WTC11 (cell line): ENCODE measurements at regions not wholly inside any gene's neighbourhood (a gene's known extent, or its start where the extent isn't known, plus 50 kb on each side); places are given as distances from the start of the nearest gene placed in this dataset.

ENCODE experiments used
- ATAC-seq: fragments of 200-7000 bp; cut with Tn5 transposase; 2 replicates; pipeline ENCODE4 v1.10.0; 2021; ENCODE audit warnings: mild to moderate bottlenecking, moderate library complexity
- CTCF ChIA-PET: fragments of 300-600 bp; sonication (Branson Sonifier 250); formaldehyde crosslinking; loops from one replicate; lab custom pipeline; 2021; ENCODE audit warnings: antibody characterized with exemption; lab: Charles Lee
- POLR2A ChIA-PET: fragments of 350-600 bp; sonication (Branson Sonifier 250); formaldehyde crosslinking; loops from one replicate; lab custom pipeline; 2021; ENCODE audit warnings: antibody characterized with exemption; lab: Charles Lee
- DNase-seq: peaks from one replicate; pipeline ENCODE4 v3.0.0; 2021; ENCODE audit warnings: low spot score
- H3K27ac Mint-ChIP-seq: 2 replicates; pipeline ENCODE4 v1.8.0; 2021; ENCODE audit warnings: mixed read lengths
- H3K27me3 Mint-ChIP-seq: 2 replicates; pipeline ENCODE4 v1.8.0; 2021; ENCODE audit warnings: low read depth, mild to moderate bottlenecking, moderate library complexity, mixed read lengths
- H3K36me3 Mint-ChIP-seq: 2 replicates; pipeline ENCODE4 v1.8.0; 2021; ENCODE audit warnings: mixed read lengths
- H3K4me1 Mint-ChIP-seq: 2 replicates; pipeline ENCODE4 v1.8.0; 2022; ENCODE audit warnings: mixed read lengths
- H3K4me3 Mint-ChIP-seq: 2 replicates; pipeline ENCODE4 v1.8.0; 2021; ENCODE audit warnings: mild to moderate bottlenecking, moderate library complexity, mixed read lengths
- H3K9me3 Mint-ChIP-seq: 2 replicates; pipeline ENCODE4 v1.8.0; 2021; ENCODE audit warnings: mixed read lengths
- ARID4B ChIP-seq: sonication (generic); formaldehyde crosslinking; IDR thresholded peaks from 2 replicates; pipeline ENCODE4 v1.8.0; 2023; ENCODE audit warnings: missing genetic modification reagents, mild to moderate bottlenecking, borderline replicate concordance
- ATF3 ChIP-seq: sonication (generic); formaldehyde crosslinking; conservative IDR thresholded peaks from 2 replicates; pipeline ENCODE4 v1.8.1; 2022; ENCODE audit warnings: mild to moderate bottlenecking, missing genetic modification reagents
- CDX4 ChIP-seq: fragments of 250-450 bp; sonication (Bioruptor Pico); IDR thresholded peaks from 2 replicates; pipeline ENCODE4 v1.9.0; 2021; ENCODE audit warnings: moderate library complexity, mild to moderate bottlenecking, inconsistent platforms, borderline replicate concordance
- CREM ChIP-seq: sonication (generic); formaldehyde crosslinking; IDR thresholded peaks from 2 replicates; pipeline ENCODE4 v1.8.1; 2022; ENCODE audit warnings: mild to moderate bottlenecking, missing genetic modification reagents, moderate library complexity
- FOXP1 ChIP-seq: sonication (generic); formaldehyde crosslinking; IDR thresholded peaks from 2 replicates; pipeline ENCODE4 v1.8.0; 2022; ENCODE audit warnings: missing genetic modification reagents, mild to moderate bottlenecking, moderate library complexity, borderline replicate concordance
- GABPB1 ChIP-seq: sonication (generic); formaldehyde crosslinking; IDR thresholded peaks from 2 replicates; pipeline ENCODE4 v1.8.1; 2023; ENCODE audit warnings: mild to moderate bottlenecking, missing genetic modification reagents
- GRHL2 ChIP-seq: fragments of 250-450 bp; sonication (Bioruptor Pico); IDR thresholded peaks from 2 replicates; pipeline ENCODE4 v1.8.0; 2022; ENCODE audit warnings: mild to moderate bottlenecking, moderate library complexity; ENCODE audit not compliant: insufficient replicate concordance, severe bottlenecking
- IRF2 ChIP-seq: sonication (generic); formaldehyde crosslinking; IDR thresholded peaks from 2 replicates; pipeline ENCODE4 v1.8.0; 2022; ENCODE audit warnings: low read depth, missing genetic modification reagents, borderline replicate concordance
- JAZF1 ChIP-seq: fragments of 250-450 bp; sonication (Bioruptor Pico); IDR thresholded peaks from 2 replicates; pipeline ENCODE4 v1.9.0; 2021; ENCODE audit warnings: moderate library complexity, mild to moderate bottlenecking, inconsistent platforms
- JUN ChIP-seq: sonication (generic); formaldehyde crosslinking; IDR thresholded peaks from 2 replicates; pipeline ENCODE4 v1.8.0; 2023; ENCODE audit warnings: mild to moderate bottlenecking, missing genetic modification reagents
- RELA ChIP-seq: sonication (generic); formaldehyde crosslinking; IDR thresholded peaks from 2 replicates; pipeline ENCODE4 v1.8.1; 2022; ENCODE audit warnings: missing genetic modification reagents, mild to moderate bottlenecking, borderline replicate concordance
- RORB ChIP-seq: fragments of 250-450 bp; sonication (Bioruptor Pico); IDR thresholded peaks from 2 replicates; pipeline ENCODE4 v1.9.0; 2021; ENCODE audit warnings: mild to moderate bottlenecking
- SMAD3 ChIP-seq: sonication (generic); formaldehyde crosslinking; IDR thresholded peaks from 2 replicates; pipeline ENCODE4 v1.8.0; 2022; ENCODE audit warnings: missing genetic modification reagents, mild to moderate bottlenecking, borderline replicate concordance
- TCF7 ChIP-seq: sonication (generic); formaldehyde crosslinking; IDR thresholded peaks from 2 replicates; pipeline ENCODE4 v1.8.0; 2022; ENCODE audit warnings: mild to moderate bottlenecking, low read depth, missing genetic modification reagents, moderate library complexity
- TEAD4 ChIP-seq: sonication (generic); formaldehyde crosslinking; IDR thresholded peaks from 2 replicates; pipeline ENCODE4 v1.8.0; 2022; ENCODE audit warnings: mild to moderate bottlenecking, missing genetic modification reagents
- TP53 ChIP-seq: sonication (generic); formaldehyde crosslinking; IDR thresholded peaks from 2 replicates; pipeline ENCODE4 v1.8.1; 2023; ENCODE audit warnings: mild to moderate bottlenecking, missing genetic modification reagents
- USF1 ChIP-seq: sonication (generic); formaldehyde crosslinking; IDR thresholded peaks from 2 replicates; pipeline ENCODE4 v1.8.0; 2022; ENCODE audit warnings: mild to moderate bottlenecking, missing genetic modification reagents
- ZNF219 ChIP-seq: sonication (generic); formaldehyde crosslinking; IDR thresholded peaks from 2 replicates; pipeline ENCODE4 v1.8.0; 2023; ENCODE audit warnings: missing genetic modification reagents, mild to moderate bottlenecking, borderline replicate concordance
- ZNF232 ChIP-seq: sonication (generic); formaldehyde crosslinking; IDR thresholded peaks from 2 replicates; pipeline ENCODE4 v1.8.0; 2022; ENCODE audit warnings: mild to moderate bottlenecking, missing genetic modification reagents
- ZNF281 ChIP-seq: sonication (generic); formaldehyde crosslinking; IDR thresholded peaks from 2 replicates; pipeline ENCODE4 v1.8.0; 2023; ENCODE audit warnings: mild to moderate bottlenecking, missing genetic modification reagents
- ZNF317 ChIP-seq: sonication (generic); formaldehyde crosslinking; IDR thresholded peaks from 2 replicates; pipeline ENCODE4 v1.8.1; 2023; ENCODE audit warnings: low read depth, mild to moderate bottlenecking, moderate library complexity, missing genetic modification reagents, borderline replicate concordance
- ZNF396 ChIP-seq: fragments of 250-450 bp; sonication (Bioruptor Pico); IDR thresholded peaks from 2 replicates; pipeline ENCODE4 v1.8.0; 2021; ENCODE audit warnings: mild to moderate bottlenecking, moderate library complexity, borderline replicate concordance
- ZNF416 ChIP-seq: fragments of 250-450 bp; sonication (Bioruptor Pico); IDR thresholded peaks from 2 replicates; pipeline ENCODE4 v1.9.0; 2021; ENCODE audit warnings: mild to moderate bottlenecking, inconsistent platforms

GRCh38 chr10:58068809-58069208 lies 198.9 kb downstream of the IPMK start:
- no peak overlapping the region for H3K4me3 Mint-ChIP-seq
- H3K9me3 Mint-ChIP-seq, result no peaks in the 10 kb centered on the region
- no peaks in the 10 kb centered on the region for H3K27me3 Mint-ChIP-seq
- H3K4me1 Mint-ChIP-seq, result peaks cover 38% of the 10 kb centered on the region
- ChIA-PET CTCF (interaction anchor here (1.3 kb wide), 1 partner anchor 84 kb away, joined by 4 read pairs; no protein-coding TSS in a partner anchor), POLR2A (no interaction called here)
- TF ChIP-seq ZNF317 (CRISPR knock-in tag) (no peak), ATF3 (no peak), ARID4B (no peak)
- H3K27ac Mint-ChIP-seq, result no peak overlapping the region
- no peak for ATAC-seq
- DNase-seq, result no peak
- no peaks in the 10 kb centered on the region for H3K36me3 Mint-ChIP-seq

GRCh38 chr10:58066979-58067378 lies 200.7 kb downstream of the IPMK start:
- DNase-seq (no peak), ATAC-seq (no peak)
- Mint-ChIP-seq H3K9me3 (no peaks in the 10 kb centered on the region), H3K27ac (no peak overlapping the region), H3K36me3 (no peaks in the 10 kb centered on the region), H3K4me1 (peaks cover 47% of the 10 kb centered on the region), H3K4me3 (no peak overlapping the region), H3K27me3 (no peaks in the 10 kb centered on the region)
- CTCF ChIA-PET, result interaction anchor here (1.8 kb wide), 1 partner anchor 86 kb away, joined by 4 read pairs; no protein-coding TSS in a partner anchor
- POLR2A ChIA-PET, result no interaction called here
- no peak for TF ChIP-seq ZNF396
- TF ChIP-seq TP53 (CRISPR knock-in tag), result no peak
- TF ChIP-seq TEAD4 (CRISPR knock-in tag), result no peak
- TF ChIP-seq ZNF232 (CRISPR knock-in tag), result no peak
- no peak for TF ChIP-seq FOXP1 (CRISPR knock-in tag)
- no peak for TF ChIP-seq RELA (CRISPR knock-in tag)
- TF ChIP-seq TCF7 (CRISPR knock-in tag), result no peak

- no peaks in the 10 kb centered on the region for H3K27me3 Mint-ChIP-seq
- CTCF ChIA-PET, result interaction anchor here (1.8 kb wide), 1 partner anchor 87 kb away, joined by 4 read pairs; no protein-coding TSS in a partner anchor
- no peaks in the 10 kb centered on the region for H3K36me3 Mint-ChIP-seq
- H3K4me1 Mint-ChIP-seq, result peaks cover 47% of the 10 kb centered on the region
- POLR2A ChIA-PET, result no interaction called here
- DNase-seq (no peak), ATAC-seq (no peak)
- H3K27ac Mint-ChIP-seq, result no peak overlapping the region
- no peak overlapping the region for H3K4me3 Mint-ChIP-seq
- TF ChIP-seq TCF7 (CRISPR knock-in tag) (no peak), JAZF1 (CRISPR knock-in tag) (no peak), USF1 (CRISPR knock-in tag) (no peak), TEAD4 (CRISPR knock-in tag) (no peak), ZNF219 (no peak)
- H3K9me3 Mint-ChIP-seq, result peaks cover 4% of the 10 kb centered on the region; the same call in 1 of the 2 replicates
These were observed 201.6 kb downstream of the IPMK start for GRCh38 chr10:58066126-58066525.

GRCh38 chr10:58065529-58065815 lies 202.2 kb downstream of the IPMK start:
- no peak overlapping the region for H3K27ac Mint-ChIP-seq
- CTCF ChIA-PET, result interaction anchor here (1.4 kb wide), 1 partner anchor 486 kb away, joined by 19 read pairs; no protein-coding TSS in a partner anchor
- TF ChIP-seq IRF2 (CRISPR knock-in tag), result no peak
- TF ChIP-seq ZNF281, result no peak
- no peak for TF ChIP-seq GABPB1
- TF ChIP-seq CREM (CRISPR knock-in tag), result no peak
- TF ChIP-seq JUN (CRISPR knock-in tag), result no peak
- no peak for TF ChIP-seq SMAD3
- no peak for TF ChIP-seq ZNF416 (CRISPR knock-in tag)
- no peak for TF ChIP-seq RORB (CRISPR knock-in tag)
- TF ChIP-seq GRHL2, result no peak
- no peak for TF ChIP-seq CDX4 (CRISPR knock-in tag)

More at GRCh38 chr10:58065529-58065815, 202.2 kb downstream of the IPMK start:
- POLR2A ChIA-PET, result no interaction called here
- Mint-ChIP-seq H3K27me3 (no peaks in the 10 kb centered on the region), H3K4me3 (no peak overlapping the region), H3K36me3 (no peaks in the 10 kb centered on the region), H3K4me1 (peaks cover 44% of the 10 kb centered on the region), H3K9me3 (peaks cover 4% of the 10 kb centered on the region; the same call in 1 of the 2 replicates)
- ATAC-seq (no peak; the same call in 1 of the 2 replicates), DNase-seq (no peak)
